ENCODE measurements at regions not wholly inside any gene's neighbourhood (a gene's known extent, or its start where the extent isn't known, plus 50 kb on each side); places are given as distances from the start of the nearest gene placed in this dataset.

DNA sequence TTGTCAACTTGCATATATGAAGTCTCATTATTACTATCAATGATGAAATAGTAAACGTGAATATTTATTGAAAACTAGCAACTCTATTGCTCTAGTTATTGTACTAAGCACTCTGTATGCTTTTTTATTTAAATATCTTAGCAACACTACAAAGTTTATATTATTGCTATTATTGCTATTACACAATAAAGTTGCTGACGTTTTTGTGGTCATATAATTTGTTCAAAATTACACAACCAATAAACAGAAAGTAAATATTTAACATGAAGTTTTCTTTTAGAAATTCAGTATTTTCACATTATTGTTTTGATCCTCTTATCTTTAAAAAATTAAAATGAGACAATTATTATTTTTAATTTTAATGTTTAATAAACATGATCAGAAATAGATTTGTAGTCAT, 1521.1 kb upstream of the PCDH7 start:
- no peak for DNase-seq (ENCODE audit: low spot score)
- no peak for FAIRE-seq

GRCh38 chr4:29199485-29199884, 1520.7 kb upstream of the PCDH7 start:
- FAIRE-seq (no peak), DNase-seq (ENCODE audit: low spot score) (no peak)

DNA sequence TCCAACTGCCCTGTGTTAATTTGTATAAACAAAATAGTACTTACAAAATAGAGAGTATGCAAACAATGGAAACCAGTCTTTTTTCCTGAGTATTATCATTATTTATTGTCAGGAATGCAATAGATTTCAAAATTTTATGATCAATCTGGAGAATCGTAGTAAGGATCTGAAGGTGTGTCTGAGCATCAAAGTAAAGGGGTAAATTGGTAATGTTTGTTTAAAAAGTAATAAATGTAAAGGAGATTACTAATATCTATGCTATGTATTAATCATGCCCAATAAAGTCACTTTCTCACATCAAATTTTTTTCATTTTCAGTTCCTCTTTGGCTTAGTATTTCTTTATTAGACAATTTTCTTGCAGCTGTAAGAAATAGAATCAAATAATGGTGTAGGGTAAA, 1507.1 kb upstream of the PCDH7 start:
- FAIRE-seq = no peak
- no peak for DNase-seq (ENCODE audit: low spot score)

- no peak for DNase-seq (ENCODE audit: low spot score)
- no peak for FAIRE-seq
Measured at GRCh38 chr4:29220761-29221160, 1499.4 kb upstream of the PCDH7 start.

GRCh38 chr4:29224911-29225310, 1495.3 kb upstream of the PCDH7 start:
- FAIRE-seq = no peak
- DNase-seq (ENCODE audit: low spot score) = no peak

DNA sequence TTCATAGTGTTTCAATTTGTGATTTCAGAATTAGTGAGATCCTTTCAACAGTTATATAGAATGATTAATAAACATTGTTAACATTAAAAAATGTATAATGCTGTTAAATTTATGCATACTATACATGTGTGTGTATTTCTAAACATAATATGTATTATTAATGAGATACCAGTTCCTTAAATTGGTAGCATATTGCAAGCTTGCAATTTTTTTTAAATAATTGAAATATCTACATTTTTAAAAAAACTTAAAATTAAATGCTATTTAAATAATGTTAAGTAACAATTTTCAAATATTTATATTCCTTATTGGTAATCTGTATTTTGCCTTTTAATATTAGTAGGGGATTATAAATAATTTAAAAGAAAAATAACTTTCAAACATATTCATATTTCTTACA, 1479.5 kb upstream of the PCDH7 start:
- FAIRE-seq (no peak), DNase-seq (ENCODE audit: low spot score) (no peak)

GRCh38 chr4:29243054-29243453, 1477.1 kb upstream of the PCDH7 start:
- FAIRE-seq = no peak
- DNase-seq (ENCODE audit: low spot score) = no peak

GRCh38 chr4:29243851-29244250, 1476.3 kb upstream of the PCDH7 start:
- FAIRE-seq = no peak
- no peak for DNase-seq (ENCODE audit: low spot score)

GRCh38 chr4:29259556-29259955, 1460.6 kb upstream of the PCDH7 start:
- FAIRE-seq (no peak), DNase-seq (ENCODE audit: low spot score) (no peak)

DNA sequence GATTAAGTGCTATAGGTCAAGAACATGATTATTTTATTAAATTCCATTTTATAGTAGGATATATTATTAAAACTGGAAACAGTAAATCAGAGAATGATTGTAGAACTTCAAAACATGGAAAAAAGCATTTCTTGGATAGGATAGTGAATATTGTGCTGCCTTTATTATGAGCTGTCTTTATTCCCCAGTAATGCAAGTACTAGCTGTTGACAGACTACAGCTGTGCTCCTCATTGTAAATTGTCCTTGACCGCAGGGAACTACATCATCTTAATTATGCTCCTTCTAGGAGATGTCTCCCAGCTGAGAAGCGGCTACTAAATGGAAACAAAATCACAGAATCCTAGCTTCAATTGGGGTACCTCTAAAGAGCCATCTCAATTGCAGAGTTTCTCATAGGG, 1457.2 kb upstream of the PCDH7 start:
- FAIRE-seq (no peak), DNase-seq (ENCODE audit: low spot score) (no peak)

DNA sequence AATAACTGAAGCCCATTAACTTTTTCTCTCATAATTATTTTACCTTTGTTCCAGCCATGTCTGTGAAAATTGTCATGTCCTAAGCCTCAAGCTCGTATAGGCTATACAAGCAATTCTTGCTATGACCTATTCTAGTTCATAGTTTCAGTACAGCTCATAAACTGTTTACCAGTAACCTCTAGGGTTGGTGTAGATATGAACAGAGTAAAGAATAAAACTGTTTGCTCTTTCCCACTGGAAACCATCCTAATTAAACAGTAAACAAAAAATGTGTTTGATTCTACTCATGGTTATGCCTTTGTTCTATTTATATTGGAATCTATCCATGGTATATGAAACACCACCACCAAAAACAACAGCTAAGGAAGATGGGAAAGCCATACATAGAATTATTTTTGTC, 1444.0 kb upstream of the PCDH7 start:
- FAIRE-seq (no peak), DNase-seq (ENCODE audit: low spot score) (no peak)

GRCh38 chr4:29277381-29277780, 1442.8 kb upstream of the PCDH7 start:
- no peak for DNase-seq (ENCODE audit: low spot score)
- no peak for FAIRE-seq

DNA sequence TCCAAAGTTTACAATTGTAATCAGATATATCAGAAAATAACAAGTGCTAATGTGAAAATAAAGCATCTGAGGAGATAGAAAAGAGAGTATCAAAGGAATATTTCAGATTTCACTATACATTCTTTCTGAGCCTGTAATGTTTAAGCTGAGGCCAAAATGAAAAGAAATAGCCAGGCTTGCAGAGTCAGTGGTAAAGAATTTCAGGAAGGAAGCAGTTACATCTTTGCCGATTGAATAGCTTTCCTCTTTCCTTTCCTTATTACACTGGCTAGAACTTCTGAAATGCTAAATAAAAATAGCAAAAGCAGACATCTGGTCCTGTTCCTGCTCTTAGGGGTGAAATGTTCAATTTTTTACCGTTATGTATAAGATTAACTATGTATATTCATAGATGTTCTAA, 1441.6 kb upstream of the PCDH7 start:
- FAIRE-seq (no peak), DNase-seq (ENCODE audit: low spot score) (no peak)

GRCh38 chr4:29289118-29289517, 1431.1 kb upstream of the PCDH7 start:
- FAIRE-seq = no peak

GRCh38 chr4:29295280-29295679, 1424.9 kb upstream of the PCDH7 start:
- FAIRE-seq = no peak

More at GRCh38 chr4:29289118-29289517, 1431.1 kb upstream of the PCDH7 start:
- DNase-seq (ENCODE audit: low spot score) = no peak

GRCh38 chr4:29304595-29304994, 1415.6 kb upstream of the PCDH7 start:
- FAIRE-seq = no peak
- DNase-seq (ENCODE audit: low spot score) = no peak

More at GRCh38 chr4:29295280-29295679, 1424.9 kb upstream of the PCDH7 start:
- no peak for DNase-seq (ENCODE audit: low spot score)

GRCh38 chr4:29307256-29307655, 1412.9 kb upstream of the PCDH7 start:
- FAIRE-seq = no peak

GRCh38 chr4:29307755-29308154, 1412.4 kb upstream of the PCDH7 start:
- no peak for FAIRE-seq

More at GRCh38 chr4:29307256-29307655, 1412.9 kb upstream of the PCDH7 start:
- no peak for DNase-seq (ENCODE audit: low spot score)

GRCh38 chr4:29309050-29309449, 1411.1 kb upstream of the PCDH7 start:
- FAIRE-seq (no peak), DNase-seq (ENCODE audit: low spot score) (no peak)

More at GRCh38 chr4:29307755-29308154, 1412.4 kb upstream of the PCDH7 start:
- no peak for DNase-seq (ENCODE audit: low spot score)

DNA sequence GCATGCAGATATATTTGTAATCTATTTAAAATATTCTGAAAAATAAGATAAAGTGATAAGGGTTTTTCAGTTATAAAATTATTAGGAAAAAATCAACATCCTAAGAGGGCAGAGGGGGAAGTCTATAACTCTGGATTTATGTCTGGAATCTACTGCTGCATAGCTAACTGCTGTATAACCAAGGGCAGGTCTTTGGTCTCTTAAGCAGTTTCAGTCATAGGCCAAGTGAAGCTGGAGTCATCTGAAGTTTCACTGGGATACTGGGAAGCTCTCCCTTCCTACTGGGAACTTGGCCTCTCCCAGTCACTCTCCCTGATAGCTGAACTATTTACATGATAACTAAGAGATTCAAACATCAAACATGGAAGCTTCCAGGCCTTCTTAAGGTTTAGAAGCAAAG, 1409.9 kb upstream of the PCDH7 start:
- DNase-seq (ENCODE audit: low spot score) (no peak), FAIRE-seq (no peak)

- no peak for FAIRE-seq
- no peak for DNase-seq (ENCODE audit: low spot score)
Measured at GRCh38 chr4:29311247-29311646, 1408.9 kb upstream of the PCDH7 start.

GRCh38 chr4:29319663-29320340, 1400.4 kb upstream of the PCDH7 start:
- DNase-seq (ENCODE audit: low spot score) = no peak
- FAIRE-seq = no peak

- DNase-seq (ENCODE audit: low spot score) (no peak), FAIRE-seq (no peak)
Measured at GRCh38 chr4:29320947-29321620, 1399.1 kb upstream of the PCDH7 start.

All from urothelium cell line (cell line).